NCI-H1694 treated with DMSO at 0.1 percent for 48 hours (cell line): ENCODE measurements at regions not wholly inside any gene's neighbourhood (a gene's known extent, or its start where the extent isn't known, plus 50 kb on each side); places are given as distances from the start of the nearest gene placed in this dataset.
"Not testable (repeated sequence)": the region's sequence is repeated elsewhere in the genome, so short reads cannot be mapped to it uniquely, and the experiment has no call there.

Experiments
- DNase-seq: peaks from one replicate; lab custom pipeline; 2025; lab: John Stamatoyannopoulos, UW

GRCh38 chrX:96529386-96529785 lies 155.3 kb upstream of the DIAPH2 start:
- DNase-seq, result not testable (repeated sequence)

GRCh38 chrX:96538104-96538725 lies 146.4 kb upstream of the DIAPH2 start:
- DNase-seq, result no peak

- DNase-seq, result no peak
These were observed 144.5 kb upstream of the DIAPH2 start for GRCh38 chrX:96540111-96540631.

GRCh38 chrX:96546281-96546680 lies 138.4 kb upstream of the DIAPH2 start:
- DNase-seq, result not testable (repeated sequence)

- peak; percentile 40 for DNase-seq
These were observed 133.2 kb upstream of the DIAPH2 start for GRCh38 chrX:96551322-96551872.

GRCh38 chrX:96556886-96557285 lies 127.8 kb upstream of the DIAPH2 start:
- DNase-seq, result no peak

GRCh38 chrX:96561129-96561528 lies 123.5 kb upstream of the DIAPH2 start:
- DNase-seq, result not testable (repeated sequence)

- DNase-seq, result no peak
These were observed 121.0 kb upstream of the DIAPH2 start for GRCh38 chrX:96563646-96564045.

GRCh38 chrX:96564595-96564994 lies 120.0 kb upstream of the DIAPH2 start:
- DNase-seq, result no peak

GRCh38 chrX:96566878-96567277 lies 117.8 kb upstream of the DIAPH2 start:
- DNase-seq, result no peak

- DNase-seq, result no peak
These were observed 116.6 kb upstream of the DIAPH2 start for GRCh38 chrX:96568071-96568470.

GRCh38 chrX:96569034-96569433 lies 115.6 kb upstream of the DIAPH2 start:
- DNase-seq, result no peak

GRCh38 chrX:96575011-96575410 lies 109.6 kb upstream of the DIAPH2 start:
- DNase-seq, result no peak

- no peak for DNase-seq
These were observed 108.3 kb upstream of the DIAPH2 start for GRCh38 chrX:96576368-96576767.

- DNase-seq, result no peak
These were observed 105.9 kb upstream of the DIAPH2 start for GRCh38 chrX:96578781-96579180.

- DNase-seq, result no peak
These were observed 105.4 kb upstream of the DIAPH2 start for GRCh38 chrX:96579252-96579651.

- DNase-seq, result no peak
These were observed 94.2 kb upstream of the DIAPH2 start for GRCh38 chrX:96590403-96590802.

GRCh38 chrX:96591421-96591820 lies 93.2 kb upstream of the DIAPH2 start:
- no peak for DNase-seq

- not testable (repeated sequence) for DNase-seq
These were observed 86.8 kb upstream of the DIAPH2 start for GRCh38 chrX:96597847-96598246.

GRCh38 chrX:96611619-96612362 lies 72.9 kb upstream of the DIAPH2 start:
- DNase-seq, result no peak

GRCh38 chrX:96615448-96615847 lies 69.2 kb upstream of the DIAPH2 start:
- no peak for DNase-seq

- DNase-seq, result no peak
These were observed 65.1 kb upstream of the DIAPH2 start for GRCh38 chrX:96619588-96619987.

- no peak for DNase-seq
These were observed 62.8 kb upstream of the DIAPH2 start for GRCh38 chrX:96621811-96622210.
